Activated CD4-positive, alpha-beta T cell treated with anti-CD3 and anti-CD28 coated beads for 24 hours (primary cell): ENCODE measurements at regions not wholly inside any gene's neighbourhood (a gene's known extent, or its start where the extent isn't known, plus 50 kb on each side); places are given as distances from the start of the nearest gene placed in this dataset.
"Not testable (repeated sequence)": the region's sequence is repeated elsewhere in the genome, so short reads cannot be mapped to it uniquely, and the experiment has no call there.

Source experiments
- DNase-seq, 2 donors: peaks; one replicate each; pipeline ENCODE4 v3.0.0-alpha.2; 2020; ENCODE audit warnings: low read depth in 2 of 2

GRCh38 chr10:30560326-30560725 lies 69.2 kb downstream of the LYZL2 start:
- no peak for DNase-seq

DNA sequence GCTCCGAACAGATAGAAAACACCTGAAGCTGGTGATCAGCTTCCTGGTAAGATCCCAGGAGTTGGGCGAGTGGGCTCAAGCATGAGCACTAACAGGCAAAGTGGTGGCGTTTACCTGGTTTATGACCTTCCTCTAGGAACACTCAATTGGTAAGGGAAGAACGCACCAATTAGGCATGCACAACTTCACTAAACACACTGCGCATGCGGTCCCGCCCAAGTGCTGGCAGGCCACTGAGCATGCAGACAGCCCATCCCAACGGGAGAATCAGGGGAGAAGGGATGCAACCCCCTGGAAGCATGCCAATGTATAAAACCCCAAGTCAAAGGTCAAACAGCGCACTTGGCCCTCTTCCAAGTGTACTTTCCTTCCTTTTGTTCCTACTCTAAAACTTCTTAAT lies 70.4 kb downstream of the LYZL2 start:
- no peak for DNase-seq

DNA sequence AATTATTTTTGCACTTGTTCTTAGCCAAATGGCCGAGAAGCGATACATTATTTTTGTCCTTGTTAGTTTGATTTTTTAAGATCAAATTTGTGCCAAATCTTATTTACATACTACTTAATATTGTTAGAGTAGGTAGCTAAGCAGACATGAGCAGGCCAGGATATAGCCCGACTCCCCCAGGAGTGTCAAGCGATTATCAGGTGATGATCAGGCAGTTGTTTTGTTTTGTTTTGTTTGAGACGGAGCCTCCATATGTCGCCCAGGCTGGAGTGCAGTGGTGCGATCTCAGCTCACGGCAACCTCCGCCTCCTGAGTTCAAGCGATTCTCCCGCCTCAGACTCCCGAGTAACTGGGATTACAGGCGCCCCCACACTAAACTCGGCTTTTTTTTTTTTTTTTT lies 71.1 kb downstream of the LYZL2 start:
- DNase-seq, result no peak

GRCh38 chr10:30557884-30558283 lies 71.7 kb downstream of the LYZL2 start:
- no peak for DNase-seq

- no peak for DNase-seq
Observed at GRCh38 chr10:30556189-30556588, 73.4 kb downstream of the LYZL2 start.

DNA sequence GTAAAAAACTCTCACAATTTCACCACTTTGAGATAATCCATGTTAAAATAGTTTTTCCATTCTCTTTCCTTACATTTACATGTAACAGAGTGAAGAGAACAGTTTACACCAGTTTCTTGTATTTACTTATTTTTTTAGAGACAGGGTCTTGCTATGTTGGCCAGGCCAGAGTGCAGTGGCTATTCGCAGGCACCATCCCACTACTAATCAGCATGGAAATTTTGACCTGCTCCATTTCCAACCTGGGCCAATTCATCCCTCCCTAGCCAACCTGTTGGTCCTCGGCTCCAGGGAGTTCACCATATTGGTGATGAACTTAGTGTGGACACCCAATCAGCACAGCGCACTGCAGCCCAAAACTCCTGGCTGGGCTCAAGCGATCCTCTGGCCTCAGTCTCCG lies 74.1 kb downstream of the LYZL2 start:
- DNase-seq, result no peak

- DNase-seq, result no peak
Observed at GRCh38 chr10:30554440-30554825, 75.1 kb downstream of the LYZL2 start.

- no peak for DNase-seq
Observed at GRCh38 chr10:30553626-30554439, 75.7 kb downstream of the LYZL2 start.

GRCh38 chr10:30553018-30553625 lies 76.4 kb downstream of the LYZL2 start:
- no peak for DNase-seq

GRCh38 chr10:30550967-30551815 lies 78.4 kb downstream of the LYZL2 start:
- DNase-seq, result no peak

DNA sequence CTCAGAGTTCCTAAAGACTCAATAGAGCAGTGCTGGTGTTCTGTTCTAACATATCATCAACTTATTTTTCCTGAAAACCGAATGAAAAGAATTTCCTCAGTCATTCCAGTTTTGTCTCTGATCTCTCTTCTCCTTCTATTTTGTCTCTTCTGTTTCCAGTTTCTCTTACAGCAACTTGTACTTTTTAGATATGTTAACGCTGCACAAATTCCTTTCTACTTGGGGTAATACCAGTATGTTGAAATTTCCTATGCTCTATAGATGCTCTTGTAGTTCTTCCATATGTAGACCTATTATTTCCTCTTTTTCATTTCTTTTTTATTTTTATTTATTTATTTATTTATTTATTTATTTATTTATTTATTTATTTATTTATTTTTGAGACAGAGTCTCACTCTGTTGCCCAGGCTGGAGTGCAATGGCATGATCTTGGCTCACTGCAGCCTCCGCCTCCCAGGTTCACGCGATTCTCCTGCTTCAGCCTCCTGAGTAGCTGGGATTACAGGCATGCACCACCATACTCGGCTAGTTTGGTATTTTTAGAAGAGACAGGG lies 80.3 kb downstream of the LYZL2 start:
- not testable (repeated sequence) for DNase-seq

DNA sequence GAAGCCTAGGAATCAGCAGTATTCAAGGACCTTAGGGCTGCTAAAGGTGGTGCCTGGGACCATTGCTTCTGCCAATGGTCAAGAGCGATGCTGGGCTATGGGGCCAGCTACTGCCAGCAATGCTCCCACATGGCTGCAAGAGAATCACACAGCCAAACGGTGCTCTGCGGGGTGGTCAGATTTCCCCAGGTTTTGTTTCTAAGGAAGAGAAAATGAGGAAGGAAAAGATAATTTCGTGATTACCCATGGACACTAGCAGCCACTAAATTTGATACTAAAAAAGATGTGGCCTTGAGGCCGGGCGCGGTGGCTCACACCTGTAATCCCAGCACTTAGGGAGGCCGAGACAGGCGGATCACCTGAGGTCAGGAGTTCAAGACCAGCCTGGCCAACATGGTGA lies 83.0 kb downstream of the LYZL2 start:
- no peak for DNase-seq

DNA sequence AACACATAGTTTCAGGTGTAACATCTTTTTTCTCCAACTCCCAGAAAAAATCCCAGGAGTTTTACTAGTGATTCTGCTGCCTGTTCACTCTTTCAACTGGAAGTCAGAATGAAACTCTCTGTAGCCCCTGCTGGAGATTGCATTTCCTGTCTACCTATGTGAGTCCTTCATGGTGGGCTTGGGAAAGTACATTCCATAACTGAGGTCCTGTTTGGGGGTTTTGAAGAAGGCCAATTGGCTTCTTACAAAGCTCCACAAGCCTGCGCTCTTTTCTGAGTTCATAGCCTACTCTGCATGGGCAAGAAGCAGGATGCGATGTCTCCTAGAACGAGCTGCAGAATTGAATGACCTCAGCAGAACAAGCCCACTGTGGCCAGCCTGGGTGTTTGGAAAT lies 86.7 kb downstream of the LYZL2 start:
- DNase-seq, result no peak

DNA sequence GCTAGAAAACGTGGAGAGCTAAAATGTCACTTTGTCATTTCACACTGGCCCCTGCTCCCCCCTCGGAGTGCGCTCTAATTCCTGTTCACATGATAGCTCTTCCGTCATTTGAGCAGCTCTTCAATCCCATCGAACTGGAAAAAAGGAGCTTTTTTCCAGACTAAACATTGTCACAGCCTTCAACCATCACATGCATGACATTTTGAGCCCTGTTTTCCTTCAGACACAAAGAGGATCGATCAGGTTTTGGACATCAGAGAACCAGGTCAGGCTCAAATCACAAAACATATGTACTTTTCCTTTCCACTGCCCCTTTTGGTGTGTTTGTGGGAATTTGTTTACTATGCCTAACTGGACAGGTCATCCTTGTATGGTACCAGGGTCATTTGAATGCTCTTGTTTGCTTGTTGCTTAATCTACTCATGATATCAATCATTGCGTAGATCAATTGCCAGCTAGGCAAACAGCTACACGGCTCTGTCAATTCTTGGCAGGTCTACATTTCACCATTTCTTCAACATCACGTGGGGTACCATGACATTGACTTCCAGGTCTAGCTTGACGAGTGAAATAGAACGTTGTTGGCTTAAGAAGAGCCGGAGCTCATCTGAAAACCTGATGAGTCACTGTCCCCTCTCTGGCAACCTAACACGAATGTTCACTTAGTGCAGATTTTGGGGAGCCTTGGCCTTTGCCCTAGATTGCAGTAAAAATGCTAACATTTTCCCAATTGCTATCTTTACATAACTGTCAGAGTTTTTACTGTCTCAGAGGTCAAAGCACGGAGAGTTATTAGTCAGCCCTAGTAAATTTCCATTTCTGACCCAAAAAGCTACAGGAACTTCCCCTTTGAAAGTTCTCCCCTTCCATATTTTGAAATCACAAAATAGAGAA lies 87.3 kb downstream of the LYZL2 start:
- no peak for DNase-seq

- DNase-seq, result no peak
Observed at GRCh38 chr10:30540276-30540675, 89.3 kb downstream of the LYZL2 start.

DNA sequence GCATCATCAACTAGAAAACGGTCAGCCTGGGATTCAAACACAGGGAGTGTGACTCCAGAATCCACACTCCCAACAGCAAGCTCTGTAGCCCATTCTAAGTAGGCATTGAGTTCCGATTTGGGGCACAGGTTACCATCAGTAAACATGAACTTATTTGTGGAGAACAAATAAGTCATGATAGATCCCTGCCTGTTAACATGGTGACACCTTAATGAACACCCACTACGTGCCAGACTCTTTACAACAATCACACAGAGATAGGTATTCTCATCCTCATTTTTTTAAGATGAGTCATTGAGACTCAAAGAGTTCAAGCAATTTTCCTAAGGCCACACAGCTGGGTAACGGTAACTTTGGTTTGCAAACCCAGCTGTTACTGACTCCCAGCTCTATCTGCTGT lies 91.5 kb downstream of the LYZL2 start:
- no peak for DNase-seq

DNA sequence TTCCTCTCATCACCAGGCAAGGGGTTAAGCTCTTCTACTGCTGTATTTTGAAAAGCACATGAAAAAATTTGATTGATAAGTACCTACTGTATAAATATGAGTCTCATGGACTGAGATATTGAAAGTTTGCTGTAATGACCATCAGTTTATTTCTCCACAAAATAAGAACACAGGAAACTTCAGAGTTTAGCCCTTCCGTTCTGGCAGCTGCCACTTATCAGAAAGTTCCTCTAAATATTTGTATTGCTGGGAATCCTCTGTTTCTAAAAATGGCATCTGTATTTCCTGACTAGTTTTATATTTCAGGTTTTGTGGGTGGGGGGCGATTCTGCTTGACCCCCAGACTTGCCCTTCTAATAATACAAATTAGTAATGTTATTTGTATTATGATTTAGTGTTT lies 92.0 kb downstream of the LYZL2 start:
- DNase-seq, result no peak

GRCh38 chr10:30537158-30537557 lies 92.4 kb downstream of the LYZL2 start:
- not testable (repeated sequence) for DNase-seq

DNA sequence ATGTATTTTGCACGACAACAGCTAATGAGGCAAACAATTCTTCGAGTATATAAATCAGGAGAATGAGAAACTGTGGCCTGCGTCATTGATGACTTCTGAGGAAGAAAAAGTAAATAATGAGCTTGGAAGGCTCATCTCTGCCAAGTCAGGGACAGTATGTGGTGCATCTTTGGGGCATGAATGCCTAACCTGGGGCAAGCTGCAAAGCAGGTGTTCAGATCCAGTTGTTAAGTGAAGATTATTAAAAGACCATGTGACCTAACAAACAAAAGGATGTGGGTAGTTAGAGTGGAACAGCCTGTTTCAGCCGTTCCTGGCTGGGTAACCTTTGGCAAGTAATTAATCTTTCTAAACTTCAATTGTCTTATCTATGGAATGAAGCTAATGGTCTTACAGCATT lies 93.0 kb downstream of the LYZL2 start:
- no peak for DNase-seq

DNA sequence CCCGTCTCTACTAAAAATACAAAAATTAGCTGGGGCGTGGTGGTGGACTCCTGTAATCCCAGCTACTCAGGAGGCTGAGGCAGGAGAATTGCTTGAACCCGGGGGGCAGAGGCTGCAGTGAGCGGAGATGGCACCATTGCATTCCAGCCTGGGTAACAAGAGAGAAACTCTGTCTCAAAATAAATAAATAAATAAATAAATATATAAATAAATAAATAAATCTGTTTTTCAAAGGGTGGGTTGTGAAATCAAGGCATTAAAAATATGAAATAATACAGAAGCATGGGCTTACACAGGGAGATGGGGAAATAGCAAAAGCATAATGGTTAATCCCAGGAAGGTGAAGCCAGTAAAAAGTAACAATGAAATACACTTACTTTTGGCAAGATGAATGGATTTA lies 93.9 kb downstream of the LYZL2 start:
- DNase-seq, result no peak

DNA sequence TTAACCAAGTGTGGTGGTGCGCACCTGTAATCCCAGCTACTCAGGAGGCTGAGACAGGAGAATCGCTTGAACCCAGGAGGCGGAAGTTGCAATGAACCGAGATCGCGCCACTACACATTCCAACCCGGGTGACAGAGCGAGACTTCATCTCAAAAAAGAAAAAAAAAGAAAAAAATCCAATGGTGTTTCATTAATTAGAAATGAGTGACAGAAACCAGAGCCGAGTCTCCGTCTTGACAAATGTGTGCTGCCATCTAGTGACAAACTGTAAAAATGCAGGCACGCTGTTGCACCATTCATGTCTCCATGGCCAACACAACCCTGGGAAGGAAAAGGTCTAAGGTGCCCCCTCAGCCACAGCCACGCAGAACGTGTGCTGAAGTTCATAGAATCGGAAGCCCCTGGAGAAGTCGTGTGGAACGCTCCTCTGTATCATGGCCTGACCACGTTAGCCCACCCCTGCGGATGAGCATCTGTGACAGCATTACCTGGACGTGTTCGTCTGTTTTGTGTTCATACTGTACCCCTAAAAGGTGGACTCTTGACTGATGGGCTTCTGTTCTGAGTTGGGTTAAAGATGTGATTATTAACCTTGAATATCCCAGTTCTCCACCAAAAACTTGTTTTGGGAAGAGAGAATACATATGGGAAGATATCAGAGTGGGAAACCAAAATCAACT lies 94.9 kb downstream of the LYZL2 start:
- DNase-seq, result peak; percentile 44 to 60
